ENCODE measurements at regions not wholly inside any gene's neighbourhood (a gene's known extent, or its start where the extent isn't known, plus 50 kb on each side); places are given as distances from the start of the nearest gene placed in this dataset.
"Not testable (repeated sequence)": the region's sequence is repeated elsewhere in the genome, so short reads cannot be mapped to it uniquely, and the experiment has no call there.

GRCh38 chr2:180692322-180692721 lies 288.1 kb upstream of the UBE2E3 start:
- DNase-seq, result no peak
- in situ Hi-C loops (cut with HindIII; ENCODE audit: low pct_ligation_motif_present, low sequenced_read_pairs), result no loop called here

GRCh38 chr2:180691855-180692223 lies 288.6 kb upstream of the UBE2E3 start:
- H3K36me3 ChIP-seq (replicated peaks); H3K4me3 ChIP-seq (ENCODE audit: low read depth, low read length); DNase-seq; in situ Hi-C loops (cut with HindIII; ENCODE audit: low pct_ligation_motif_present, low sequenced_read_pairs); H3K27me3 ChIP-seq (replicated peaks); H3K27ac ChIP-seq: not testable (repeated sequence)

More at GRCh38 chr2:180692322-180692721, 288.1 kb upstream of the UBE2E3 start:
- Histone ChIP-seq H3K4me3 (ENCODE audit: low read depth, low read length) (no peak overlapping the region), H3K27ac (no peak overlapping the region), H3K36me3 (replicated peaks) (no peaks in the 10 kb centered on the region), H3K27me3 (replicated peaks) (no peaks in the 10 kb centered on the region)
- TF ChIP-seq CTCF (IDR thresholded peaks at IDR 0.05; ENCODE audit: low read depth, low read length, missing control alignments), result no peak

GRCh38 chr2:180691186-180691854 lies 289.1 kb upstream of the UBE2E3 start:
- H3K27ac ChIP-seq; DNase-seq; H3K4me3 ChIP-seq (ENCODE audit: low read depth, low read length); in situ Hi-C loops (cut with HindIII; ENCODE audit: low pct_ligation_motif_present, low sequenced_read_pairs); H3K36me3 ChIP-seq (replicated peaks); H3K27me3 ChIP-seq (replicated peaks): not testable (repeated sequence)

GRCh38 chr2:180690611-180691010 lies 289.8 kb upstream of the UBE2E3 start:
- TF ChIP-seq CTCF (IDR thresholded peaks at IDR 0.05; ENCODE audit: low read depth, low read length, missing control alignments), result no peak
- Histone ChIP-seq H3K27me3 (replicated peaks) (no peaks in the 10 kb centered on the region), H3K36me3 (replicated peaks) (no peaks in the 10 kb centered on the region), H3K4me3 (ENCODE audit: low read depth, low read length) (no peak overlapping the region), H3K27ac (no peak overlapping the region)
- in situ Hi-C loops (cut with HindIII; ENCODE audit: low pct_ligation_motif_present, low sequenced_read_pairs), result no loop called here
- peak; percentile 29 for DNase-seq

- Histone ChIP-seq H3K27me3 (replicated peaks) (no peaks in the 10 kb centered on the region), H3K4me3 (ENCODE audit: low read depth, low read length) (no peak overlapping the region), H3K36me3 (replicated peaks) (no peaks in the 10 kb centered on the region), H3K27ac (no peak overlapping the region)
- TF ChIP-seq CTCF (IDR thresholded peaks at IDR 0.05; ENCODE audit: low read depth, low read length, missing control alignments), result no peak
- in situ Hi-C loops (cut with HindIII; ENCODE audit: low pct_ligation_motif_present, low sequenced_read_pairs), result no loop called here
- DNase-seq, result no peak
These were observed 297.5 kb upstream of the UBE2E3 start for GRCh38 chr2:180682871-180683270.

GRCh38 chr2:180679693-180680092 lies 300.7 kb upstream of the UBE2E3 start:
- no peak overlapping the region for H3K4me3 ChIP-seq (ENCODE audit: low read depth, low read length)
- H3K27ac ChIP-seq, result no peak overlapping the region
- H3K27me3 ChIP-seq (replicated peaks), result no peaks in the 10 kb centered on the region
- in situ Hi-C loops (cut with HindIII; ENCODE audit: low pct_ligation_motif_present, low sequenced_read_pairs), result no loop called here
- DNase-seq, result no peak
- H3K36me3 ChIP-seq (replicated peaks), result no peaks in the 10 kb centered on the region
- TF ChIP-seq CTCF (IDR thresholded peaks at IDR 0.05; ENCODE audit: low read depth, low read length, missing control alignments), result no peak

- no peaks in the 10 kb centered on the region for H3K36me3 ChIP-seq (replicated peaks)
- no peak overlapping the region for H3K27ac ChIP-seq
- no peak for DNase-seq
- in situ Hi-C loops (cut with HindIII; ENCODE audit: low pct_ligation_motif_present, low sequenced_read_pairs), result no loop called here
- no peaks in the 10 kb centered on the region for H3K27me3 ChIP-seq (replicated peaks)
- H3K4me3 ChIP-seq (ENCODE audit: low read depth, low read length), result no peak overlapping the region
- TF ChIP-seq CTCF (IDR thresholded peaks at IDR 0.05; ENCODE audit: low read depth, low read length, missing control alignments), result no peak
These were observed 301.8 kb upstream of the UBE2E3 start for GRCh38 chr2:180678625-180678972.

Measured in brain microvascular endothelial cell (primary cell).